NAMALWA (cell line): ENCODE measurements at regions not wholly inside any gene's neighbourhood (a gene's known extent, or its start where the extent isn't known, plus 50 kb on each side); places are given as distances from the start of the nearest gene placed in this dataset.
"Not testable (repeated sequence)": the region's sequence is repeated elsewhere in the genome, so short reads cannot be mapped to it uniquely, and the experiment has no call there.

ENCODE experiments used
- DNase-seq: peaks from one replicate; pipeline ENCODE4 v3.0.0-alpha.2; 2015; ENCODE audit warnings: low spot score

DNA sequence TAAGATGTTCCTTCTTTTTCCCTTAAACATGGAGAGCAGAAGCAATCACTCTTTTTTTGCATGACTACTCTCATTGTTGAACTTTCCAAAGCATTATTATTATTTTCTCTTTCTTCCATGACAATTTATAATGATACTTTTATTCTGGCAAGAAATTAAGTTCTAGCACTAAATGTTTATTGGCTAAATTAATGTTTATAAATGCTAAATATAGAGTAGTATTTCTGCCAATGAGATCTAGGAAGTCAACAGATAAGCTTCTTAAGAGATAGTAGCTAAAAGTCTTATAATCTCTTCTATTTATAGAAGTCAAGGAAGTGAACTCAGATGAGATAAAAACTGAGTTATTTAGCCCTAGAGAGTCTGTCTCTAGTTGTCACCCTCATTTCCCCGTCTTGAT, 920.1 kb downstream of the KCNJ2 start:
- DNase-seq, result no peak

DNA sequence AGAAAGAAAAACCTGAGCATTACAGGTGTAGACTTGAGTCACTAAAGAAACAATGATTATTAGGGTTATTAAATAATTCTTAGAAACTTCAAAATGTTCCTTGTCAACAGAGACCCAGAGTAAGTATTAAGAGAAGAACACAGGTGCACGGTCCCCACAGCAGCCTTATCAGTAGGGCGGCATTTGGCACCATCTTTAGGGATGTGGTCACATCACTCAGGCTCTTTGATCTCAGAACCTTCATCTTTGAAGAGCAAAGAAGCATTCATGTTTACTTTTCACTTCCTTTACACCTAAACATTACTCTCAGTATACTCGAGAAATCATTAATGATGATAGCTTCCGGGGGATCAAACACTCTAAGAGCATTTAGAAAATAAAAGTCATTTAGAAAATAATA, 928.7 kb downstream of the KCNJ2 start:
- no peak for DNase-seq

DNA sequence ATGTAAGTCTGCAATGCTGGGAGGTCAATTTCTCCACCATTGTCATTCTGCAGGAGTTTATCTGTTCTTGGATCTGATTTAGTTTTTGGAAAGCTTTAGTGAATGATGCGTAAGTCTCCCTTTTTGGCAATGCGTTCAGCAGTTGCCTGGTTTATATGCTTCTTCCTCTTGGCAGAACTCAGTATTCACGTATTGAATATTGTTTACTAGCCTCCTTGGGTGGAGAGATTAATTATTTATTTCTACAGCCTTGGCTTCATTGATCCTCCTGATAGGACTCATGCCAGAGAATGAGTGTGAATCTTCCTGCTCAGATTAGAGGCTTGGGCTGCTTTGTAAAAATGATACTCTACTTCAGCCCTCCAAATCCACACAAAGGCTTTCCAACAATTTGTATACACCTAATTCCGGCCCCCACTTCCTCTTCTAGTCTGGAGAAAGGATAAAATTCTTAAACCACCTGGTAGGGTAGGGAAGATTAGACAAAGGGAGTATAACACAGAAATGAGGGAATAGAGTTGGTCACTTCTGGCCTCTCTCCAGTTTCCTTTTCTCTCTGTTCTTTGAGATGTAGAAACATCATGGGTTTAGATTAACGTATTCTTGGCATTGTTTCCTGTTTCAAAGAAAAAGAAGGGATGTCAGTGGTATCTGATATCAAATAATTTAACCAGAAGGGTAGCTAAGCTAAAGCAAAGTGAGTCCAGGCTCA, 929.8 kb downstream of the KCNJ2 start:
- DNase-seq, result no peak

DNA sequence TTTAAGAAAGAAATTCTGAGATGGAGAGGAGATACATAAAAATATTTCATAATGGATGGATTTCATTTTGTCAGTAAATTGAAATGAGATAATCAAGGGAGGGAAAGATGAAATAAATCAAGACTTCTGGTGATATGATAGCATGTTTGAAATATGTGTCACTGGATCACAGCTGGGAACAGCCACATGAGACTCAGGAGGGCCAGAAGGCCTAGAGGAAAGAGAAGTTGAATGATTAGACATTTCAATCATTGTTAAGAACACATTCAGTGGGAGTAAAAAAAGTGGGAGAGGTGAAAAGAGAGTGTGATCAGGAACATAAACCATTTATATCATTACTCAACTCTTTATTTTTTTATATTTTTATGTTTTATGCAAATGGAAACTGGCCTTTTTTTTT, 933.4 kb downstream of the KCNJ2 start:
- no peak for DNase-seq

DNA sequence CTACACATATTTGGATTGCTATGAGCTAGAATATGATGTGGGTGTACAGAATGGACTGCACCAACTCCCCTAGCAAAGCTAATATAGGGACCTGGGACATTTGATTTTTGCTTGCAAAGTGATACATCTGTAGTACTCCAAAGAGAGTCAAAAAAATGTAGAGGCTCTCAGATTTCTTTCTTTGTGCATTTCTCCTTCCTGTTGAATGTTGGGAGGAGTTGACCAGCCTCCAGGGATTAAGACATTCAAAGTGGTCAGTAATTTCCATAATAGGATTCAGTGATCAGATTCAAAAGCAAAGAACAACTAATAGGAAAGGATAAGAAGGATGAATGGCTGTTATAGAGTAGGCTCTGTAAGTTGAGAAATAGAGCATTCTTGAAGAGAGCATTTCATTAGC, 934.9 kb downstream of the KCNJ2 start:
- DNase-seq, result no peak

DNA sequence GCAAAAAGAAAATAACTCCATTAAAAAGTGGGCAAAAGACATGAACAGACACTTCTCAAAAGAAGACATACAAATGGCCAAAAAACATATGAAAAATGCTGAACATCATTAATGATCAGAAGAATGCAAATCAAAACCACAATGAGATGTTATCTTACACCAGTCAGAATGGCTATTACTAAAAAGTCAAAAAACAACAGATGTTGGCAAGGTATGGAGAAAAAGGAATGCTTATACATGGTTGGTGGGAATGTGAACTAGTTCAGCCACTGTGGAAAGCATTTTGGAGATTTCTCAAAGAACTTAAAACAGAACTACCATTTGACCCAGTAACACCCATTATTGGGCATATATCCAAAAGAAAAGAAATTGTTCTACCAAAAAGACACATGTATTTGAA, 936.7 kb downstream of the KCNJ2 start:
- not testable (repeated sequence) for DNase-seq

DNA sequence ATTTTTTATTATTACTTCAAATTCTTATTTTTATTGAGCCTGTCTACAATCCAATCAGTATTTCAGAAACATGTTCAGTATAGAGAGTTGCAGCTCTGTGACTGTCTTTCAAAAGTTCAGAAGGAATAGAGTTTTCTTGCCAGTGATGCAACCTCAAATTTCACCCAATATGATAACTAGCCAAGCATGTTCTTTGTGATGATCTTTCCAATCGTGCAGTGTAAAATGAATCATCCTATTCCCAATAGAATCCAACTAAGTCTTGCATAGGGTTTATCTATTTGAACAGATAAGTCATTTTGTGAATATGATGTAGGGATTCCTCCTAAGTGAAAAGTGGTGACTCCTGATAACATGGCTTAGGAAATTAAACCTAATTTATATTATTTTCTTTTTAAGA, 937.8 kb downstream of the KCNJ2 start:
- no peak for DNase-seq

DNA sequence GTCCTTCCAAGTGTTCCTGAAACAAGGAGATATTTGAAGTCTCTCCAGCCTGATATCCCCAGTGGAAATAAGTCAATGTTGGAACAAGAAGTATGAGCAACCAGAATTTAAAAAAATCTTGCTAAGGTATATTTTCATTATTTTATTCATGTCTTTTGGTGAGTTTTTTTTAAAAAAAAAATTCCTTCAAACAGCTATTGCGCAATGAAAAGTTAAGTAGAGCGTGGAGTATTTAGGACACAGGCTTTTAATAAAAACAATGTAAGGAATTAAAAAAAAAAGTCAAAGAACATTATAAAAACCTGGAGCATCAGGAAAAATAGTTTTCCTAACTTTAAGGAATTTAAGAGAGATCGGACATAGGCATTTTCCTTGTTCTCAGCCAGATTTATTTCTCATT, 940.4 kb downstream of the KCNJ2 start:
- DNase-seq, result no peak

DNA sequence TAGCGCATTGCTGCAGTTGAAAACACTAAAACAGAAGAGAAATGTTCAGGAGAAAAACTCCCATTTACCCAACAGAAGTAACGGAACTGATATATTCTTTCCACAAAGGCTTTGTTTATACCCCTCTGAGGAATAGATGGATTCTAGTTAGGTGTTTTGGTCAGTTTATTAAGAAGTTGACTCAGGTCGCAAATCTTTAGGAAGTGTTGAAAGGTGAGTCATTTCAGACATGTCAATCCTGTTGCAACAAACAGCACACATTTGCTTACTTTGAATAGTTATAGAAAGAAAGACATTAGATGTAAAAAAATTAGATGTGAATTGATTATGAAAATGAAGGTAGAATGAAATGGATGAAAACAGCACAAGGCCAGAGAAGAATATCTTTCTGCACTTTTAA, 941.0 kb downstream of the KCNJ2 start:
- no peak for DNase-seq

DNA sequence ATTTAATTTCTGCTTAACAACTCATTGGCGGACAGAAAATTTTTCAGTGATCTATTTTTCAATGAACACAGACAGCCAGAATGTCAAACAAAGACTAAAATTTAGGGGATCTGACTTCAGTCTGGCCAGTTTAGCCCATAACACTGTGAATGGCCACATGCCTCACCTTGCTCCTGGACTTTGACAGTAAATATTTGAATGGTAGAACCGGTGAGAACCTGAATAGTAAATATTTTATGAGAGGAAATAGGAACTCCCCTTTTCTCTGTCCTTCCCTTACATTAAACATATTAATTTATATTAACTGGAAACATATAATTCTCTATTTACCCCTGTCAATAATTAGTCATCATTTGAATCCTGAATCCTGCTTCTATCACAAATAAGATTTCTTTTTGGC, 942.1 kb downstream of the KCNJ2 start:
- DNase-seq, result no peak

DNA sequence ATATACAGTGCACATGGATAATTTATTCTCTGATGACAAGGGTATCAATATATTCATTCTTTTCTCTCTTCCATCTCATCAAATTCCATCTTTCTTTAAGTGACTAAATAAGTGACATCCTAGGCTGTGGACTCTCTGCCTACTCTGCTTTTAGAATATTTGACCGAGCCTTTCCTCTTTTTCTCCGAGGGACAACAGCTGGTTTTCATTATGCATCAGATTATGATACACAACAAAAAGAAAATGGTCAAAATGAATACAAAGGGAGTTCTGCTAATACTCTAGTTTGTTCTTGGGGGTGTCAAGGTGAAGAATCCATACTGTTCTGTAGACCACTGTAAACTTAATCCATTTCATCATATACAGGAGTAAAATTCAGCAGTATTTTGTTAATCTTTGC, 942.6 kb downstream of the KCNJ2 start:
- no peak for DNase-seq

DNA sequence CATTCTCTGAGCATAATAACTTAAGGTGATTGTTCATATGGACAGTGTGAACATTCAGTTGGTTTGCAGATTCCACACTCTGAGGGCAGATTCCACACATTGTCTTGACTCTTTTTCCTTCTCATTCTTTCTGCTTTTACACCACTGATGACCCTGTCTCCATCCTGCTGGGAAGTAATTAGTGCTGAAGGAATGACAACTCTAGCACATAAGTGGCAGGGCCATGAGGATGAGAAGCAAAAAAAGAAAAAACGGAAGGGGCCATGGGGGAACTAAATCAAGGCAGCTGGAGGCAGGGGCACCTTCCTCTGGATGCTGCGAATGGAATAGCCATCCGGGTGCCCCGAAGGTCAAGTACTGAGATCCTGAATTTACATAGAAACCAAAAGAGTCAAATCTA, 944.0 kb downstream of the KCNJ2 start:
- DNase-seq, result no peak

DNA sequence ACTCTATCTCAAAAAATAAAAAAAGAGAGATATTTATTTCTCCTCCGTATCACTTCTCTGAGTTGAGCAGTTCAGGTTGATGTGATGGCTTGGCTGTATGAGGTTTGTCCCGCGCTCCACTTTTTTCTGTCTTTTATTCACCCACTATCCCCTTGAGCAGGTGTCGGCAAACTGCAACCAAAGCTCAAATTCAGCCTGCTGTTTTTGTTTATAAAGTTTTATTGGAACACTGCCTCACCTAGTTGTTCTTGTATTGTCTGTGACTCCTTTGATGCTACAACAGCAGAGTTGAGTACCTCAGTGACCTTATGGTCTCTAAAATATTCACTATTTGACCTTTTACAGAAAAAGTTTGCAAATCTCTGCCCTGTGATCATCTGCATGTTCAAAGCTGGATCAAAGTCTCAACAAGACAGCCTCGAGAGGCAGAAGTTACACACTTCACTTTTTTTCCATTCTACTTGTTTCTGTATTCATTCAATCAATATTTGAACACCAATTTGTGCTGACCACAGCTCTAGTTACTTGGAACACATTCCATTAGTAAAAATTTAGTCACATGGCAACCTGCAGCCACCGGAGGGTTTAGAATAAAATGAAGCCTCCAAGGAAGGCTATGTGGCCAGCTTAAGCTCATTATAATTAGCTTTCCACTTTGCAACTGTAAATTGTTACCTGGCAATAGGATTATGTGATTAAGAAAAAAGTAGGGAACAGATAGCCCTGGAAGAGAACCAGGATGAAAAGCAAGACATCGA, 945.8 kb downstream of the KCNJ2 start:
- no peak for DNase-seq

DNA sequence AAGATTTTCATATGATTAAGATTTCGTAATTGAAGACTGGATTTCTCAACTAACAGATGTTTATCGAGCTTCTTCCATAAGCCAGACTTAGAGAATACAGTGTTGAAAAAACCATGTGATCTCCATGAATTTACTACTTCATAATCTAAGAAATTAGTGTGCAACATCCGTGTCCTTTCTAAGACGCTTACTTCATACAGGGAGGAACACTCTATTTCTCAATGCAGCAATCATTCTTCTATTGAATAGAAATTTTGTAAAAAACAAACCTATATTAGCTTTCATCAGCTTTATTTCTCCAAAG, 946.3 kb downstream of the KCNJ2 start:
- DNase-seq, result no peak

DNA sequence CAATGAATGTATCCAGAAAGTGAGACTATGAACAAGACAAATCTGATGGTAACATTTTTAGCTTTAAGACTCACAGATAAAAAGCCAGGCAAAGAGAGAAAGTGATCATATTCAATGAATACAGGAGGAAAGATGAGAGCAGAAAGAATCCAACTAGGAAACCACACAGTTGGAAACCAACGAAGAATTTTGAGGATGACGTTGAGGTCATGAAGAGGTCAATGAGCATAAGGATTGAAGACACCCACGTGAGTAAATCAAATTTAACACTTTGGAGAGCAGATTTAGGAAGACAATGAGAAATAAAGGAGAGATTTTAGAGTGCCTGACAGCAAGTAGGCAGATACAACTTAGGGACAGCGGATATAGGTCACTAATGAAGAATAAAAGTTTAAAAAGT, 948.1 kb downstream of the KCNJ2 start:
- no peak for DNase-seq

DNA sequence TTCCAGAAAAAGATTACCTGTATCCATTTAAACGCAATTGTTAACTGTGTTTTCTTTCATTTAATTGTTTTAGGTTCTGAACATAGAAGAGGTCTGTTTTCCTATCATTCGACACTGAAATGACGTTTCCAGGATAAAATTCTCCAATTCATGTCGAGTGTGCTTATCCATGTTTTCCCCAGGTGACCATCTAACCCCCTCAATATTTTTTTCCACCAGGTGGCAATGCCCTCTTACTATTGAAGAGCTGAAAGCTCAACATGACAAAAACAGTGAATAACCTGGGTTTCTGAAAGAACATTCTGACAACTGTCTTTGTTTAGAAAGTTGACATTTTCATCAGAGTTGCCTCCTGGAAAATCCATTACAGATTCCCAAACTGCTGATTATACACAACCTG, 948.7 kb downstream of the KCNJ2 start:
- DNase-seq, result no peak

DNA sequence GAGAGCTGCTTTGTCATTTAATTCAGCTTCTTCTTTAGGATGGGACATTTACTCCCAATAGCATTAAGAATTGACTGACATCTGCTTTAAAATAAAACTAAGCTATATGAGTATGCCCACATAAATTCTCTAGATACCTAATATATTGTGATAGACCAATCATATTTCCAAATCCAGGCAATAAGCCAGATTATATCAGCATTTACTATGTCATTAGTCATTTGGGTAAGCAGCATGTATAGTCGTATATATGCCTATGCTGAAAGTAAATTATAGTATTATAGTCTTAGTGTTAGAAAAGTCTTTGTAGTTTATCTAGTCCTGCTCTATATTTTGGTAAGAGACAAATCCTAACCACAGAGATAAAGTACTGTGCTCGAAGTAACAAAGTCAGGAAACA, 958.1 kb downstream of the KCNJ2 start:
- DNase-seq, result no peak

DNA sequence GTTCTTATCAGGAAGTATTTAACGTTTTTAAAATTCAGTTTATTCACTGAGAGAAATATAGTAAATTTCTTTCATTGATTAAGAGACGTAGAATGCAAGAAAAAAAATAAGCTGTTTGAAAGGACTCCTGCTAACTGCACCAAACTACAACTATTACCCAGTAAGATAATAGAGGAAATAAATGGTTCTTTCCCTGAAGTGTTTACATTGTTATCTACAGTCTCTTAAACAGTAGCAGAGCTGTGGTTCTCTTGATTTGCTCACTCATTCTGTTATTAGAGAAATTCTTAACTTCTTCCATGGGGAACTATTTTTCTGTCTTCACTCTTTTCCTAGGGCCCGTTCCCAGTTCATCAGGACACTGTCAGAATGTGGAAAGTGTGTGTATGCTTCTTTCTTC, 973.0 kb downstream of the KCNJ2 start:
- DNase-seq, result no peak

DNA sequence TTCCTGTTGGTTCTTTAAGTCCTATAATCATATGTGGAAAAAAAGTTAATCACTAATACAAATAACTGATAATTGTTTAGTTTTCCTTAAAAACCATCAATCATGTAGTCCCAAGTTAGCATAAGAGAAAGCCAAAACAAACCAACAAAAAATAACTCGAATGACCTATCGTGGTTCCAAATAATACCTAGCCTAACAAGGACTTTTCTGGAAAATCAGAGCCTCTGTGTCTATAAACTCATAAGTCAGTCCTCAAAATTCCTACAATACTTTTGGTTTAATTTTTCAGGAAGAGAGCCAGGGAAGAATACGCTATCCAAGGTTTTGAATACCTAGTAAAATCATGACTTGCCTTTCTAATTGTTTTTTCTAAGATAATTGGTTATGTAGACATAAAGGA, 975.3 kb upstream of the SOX9 start:
- DNase-seq, result no peak

DNA sequence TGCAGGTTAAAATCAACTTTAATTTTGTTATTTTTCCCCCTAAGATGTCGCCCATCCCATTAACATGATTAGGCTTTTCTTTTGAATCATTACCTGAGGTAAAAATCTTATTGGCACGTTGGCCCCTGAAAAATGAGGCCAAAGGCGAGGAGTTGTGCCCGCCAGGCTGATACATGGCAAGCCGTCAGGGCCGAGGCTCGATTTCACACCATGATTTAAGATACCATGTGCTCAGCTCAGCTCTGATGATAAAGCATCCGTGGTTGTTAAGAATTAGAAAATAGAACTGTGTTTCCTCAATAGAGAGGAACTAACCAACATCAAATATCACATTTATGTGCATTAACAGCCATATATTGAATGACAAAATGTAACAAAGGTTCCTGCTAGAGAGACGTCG, 972.9 kb upstream of the SOX9 start:
- DNase-seq, result no peak

DNA sequence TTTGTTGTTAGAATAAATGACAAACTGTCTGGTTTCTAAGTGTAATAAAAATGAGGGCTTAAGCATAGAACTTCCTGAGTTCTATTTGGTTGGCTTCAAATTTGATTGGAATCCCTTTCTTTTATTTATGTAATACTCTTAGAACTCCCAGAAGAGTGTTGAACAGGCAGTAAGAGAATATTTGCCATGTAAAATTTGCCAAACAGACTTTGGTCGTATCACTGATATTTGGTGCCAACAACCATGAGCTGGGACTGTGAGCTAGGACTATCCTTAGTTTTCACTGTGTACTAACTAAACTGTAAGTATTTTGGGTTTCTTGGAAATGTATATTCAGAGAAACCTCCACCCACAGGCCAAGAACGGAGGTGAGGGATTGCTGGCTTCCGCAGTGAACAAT, 971.2 kb upstream of the SOX9 start:
- no peak for DNase-seq

DNA sequence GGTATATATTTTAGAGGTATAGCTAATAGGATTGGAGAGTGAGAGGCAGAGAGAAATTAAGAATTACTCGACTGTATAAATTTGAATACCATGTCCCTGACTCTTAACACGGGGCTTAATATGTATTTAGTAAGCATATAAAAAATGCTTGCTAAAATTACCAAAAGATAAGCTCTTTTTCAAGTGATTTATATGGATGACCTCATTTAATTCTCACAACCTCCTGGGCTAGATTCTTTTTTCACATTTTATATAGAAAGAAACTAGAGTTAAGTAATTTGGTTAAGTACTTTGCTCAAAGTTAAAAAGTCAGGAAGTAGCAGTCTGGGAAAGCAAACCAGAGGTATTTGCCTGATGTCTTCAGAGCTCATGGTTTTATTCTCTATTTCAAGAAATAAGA, 963.5 kb upstream of the SOX9 start:
- no peak for DNase-seq

DNA sequence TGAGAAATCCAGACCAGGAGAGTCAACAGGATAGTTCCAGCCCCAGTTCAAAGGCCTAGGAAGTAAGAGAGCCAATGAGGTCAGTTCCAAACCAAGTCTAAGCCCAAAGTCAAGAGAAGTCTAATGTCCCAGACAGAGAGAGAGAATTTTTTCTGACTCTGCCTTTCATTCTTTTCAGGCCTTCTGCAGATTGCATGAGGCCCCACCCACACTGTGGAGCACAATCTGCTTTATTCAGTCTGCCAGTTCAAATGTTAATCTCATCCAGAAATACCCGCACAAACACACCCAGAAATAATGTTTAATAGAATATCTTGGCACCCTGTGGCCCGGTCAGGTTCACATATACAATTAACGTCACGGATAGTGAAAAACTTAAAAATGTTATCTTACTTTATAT, 962.4 kb upstream of the SOX9 start:
- no peak for DNase-seq

DNA sequence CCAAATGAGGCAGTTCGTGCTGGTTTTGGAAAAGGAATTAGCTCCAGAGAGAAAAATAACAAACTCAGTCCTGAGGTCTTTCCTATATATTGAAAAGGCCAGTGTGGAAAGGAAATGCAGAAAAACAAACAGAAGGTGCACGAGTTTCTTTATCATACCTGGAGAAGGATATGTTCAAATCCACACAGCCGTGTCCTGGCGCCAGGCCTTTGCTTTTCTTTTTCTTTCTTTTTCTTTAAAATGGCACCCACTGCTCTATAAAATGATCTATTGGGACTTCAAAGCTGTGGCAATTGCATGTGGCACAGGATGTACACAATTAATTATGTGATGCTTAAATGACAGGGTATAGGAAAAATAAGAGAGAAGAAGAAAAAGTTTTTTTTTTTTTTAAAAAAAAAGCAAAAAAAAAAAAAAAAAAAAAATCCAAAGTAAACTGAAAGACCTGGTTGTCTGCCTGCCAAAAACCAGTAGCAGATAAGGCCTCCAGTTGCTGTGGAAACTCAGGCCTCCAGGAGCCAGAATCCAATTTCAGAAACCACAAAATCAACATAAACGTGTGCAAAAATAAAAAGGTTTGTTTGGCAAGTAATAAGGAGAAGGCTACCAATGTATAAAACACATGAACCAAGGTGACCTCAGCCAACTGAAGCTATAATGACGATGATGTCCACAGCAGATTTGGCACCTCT, 957.6 kb upstream of the SOX9 start:
- no peak for DNase-seq
